ENCODE measurements at regions not wholly inside any gene's neighbourhood (a gene's known extent, or its start where the extent isn't known, plus 50 kb on each side); places are given as distances from the start of the nearest gene placed in this dataset.

- H3K9me3 ChIP-seq (ENCODE audit: control insufficient read depth, insufficient read depth, low read length): peaks cover 7% of the 10 kb centered on the region; the same call in 1 of the 2 replicates
- H3K27ac ChIP-seq (ENCODE audit: low read depth, low read length): no peak overlapping the region
- H3K27me3 ChIP-seq (ENCODE audit: control insufficient read depth, low read length): no peaks in the 10 kb centered on the region
- H3K4me3 ChIP-seq (ENCODE audit: low read length): no peak overlapping the region
- H3F3A ChIP-seq (ENCODE audit: control insufficient read depth, insufficient read depth): no peaks in the 10 kb centered on the region
- H3K4me1 ChIP-seq (ENCODE audit: control insufficient read depth, low read length): peaks cover 5% of the 10 kb centered on the region; the same call in 1 of the 2 replicates
- H3K9me2 ChIP-seq (replicated peaks; ENCODE audit: control insufficient read depth, low read length): no peaks in the 10 kb centered on the region
- no peaks in the 10 kb centered on the region for H3K79me2 ChIP-seq (ENCODE audit: control insufficient read depth, low read length)
- no peaks in the 10 kb centered on the region for H3K36me3 ChIP-seq (ENCODE audit: control insufficient read depth, low read length)
- TF ChIP-seq EZH2phosphoT487 (IDR thresholded peaks at IDR 0.05; ENCODE audit: borderline replicate concordance, low read length) (no peak), CTCF (IDR thresholded peaks at IDR 0.05; ENCODE audit: low read depth, low read length, poor library complexity, severe bottlenecking) (no peak)
- no peak overlapping the region for H3K4me2 ChIP-seq (ENCODE audit: low read length)
- no peaks in the 10 kb centered on the region for H4K20me1 ChIP-seq (ENCODE audit: control insufficient read depth, insufficient read depth, low read depth, low read length)
Observed at GRCh38 chr2:11912980-11913379, 166.5 kb downstream of the LPIN1 start.

DNA sequence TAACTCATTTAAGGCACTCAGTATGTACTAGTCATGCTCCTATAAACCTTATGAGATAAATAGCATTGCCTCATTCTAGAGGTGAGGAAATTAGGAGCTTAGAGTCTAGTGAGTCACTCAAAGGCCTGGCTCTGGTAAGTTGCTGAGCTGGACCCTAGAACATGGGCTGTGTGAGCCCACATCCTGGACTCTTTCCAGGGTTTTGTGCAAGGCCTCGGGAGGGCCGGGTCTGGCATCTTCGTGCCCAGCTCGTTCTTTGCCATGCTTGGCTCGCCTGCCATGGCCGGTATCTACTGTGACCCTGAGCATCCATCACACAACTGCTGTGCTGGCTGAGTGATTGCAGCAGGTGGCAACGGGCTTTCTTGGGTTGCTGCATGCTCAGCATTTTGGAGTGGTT is 168.0 kb downstream of the LPIN1 start:
- H3K79me2 ChIP-seq (ENCODE audit: control insufficient read depth, low read length): no peaks in the 10 kb centered on the region
- H3F3A ChIP-seq (ENCODE audit: control insufficient read depth, insufficient read depth): no peaks in the 10 kb centered on the region
- H3K9me3 ChIP-seq (ENCODE audit: control insufficient read depth, insufficient read depth, low read length): peaks cover 7% of the 10 kb centered on the region; the same call in 1 of the 2 replicates
- H3K4me3 ChIP-seq (ENCODE audit: low read length): no peak overlapping the region
- H3K4me1 ChIP-seq (ENCODE audit: control insufficient read depth, low read length): peaks cover 5% of the 10 kb centered on the region; the same call in 1 of the 2 replicates
- no peaks in the 10 kb centered on the region for H3K27me3 ChIP-seq (ENCODE audit: control insufficient read depth, low read length)
- TF ChIP-seq CTCF (IDR thresholded peaks at IDR 0.05; ENCODE audit: low read depth, low read length, poor library complexity, severe bottlenecking) (no peak), EZH2phosphoT487 (IDR thresholded peaks at IDR 0.05; ENCODE audit: borderline replicate concordance, low read length) (no peak)
- no peaks in the 10 kb centered on the region for H3K9me2 ChIP-seq (replicated peaks; ENCODE audit: control insufficient read depth, low read length)
- no peaks in the 10 kb centered on the region for H3K36me3 ChIP-seq (ENCODE audit: control insufficient read depth, low read length)
- no peaks in the 10 kb centered on the region for H4K20me1 ChIP-seq (ENCODE audit: control insufficient read depth, insufficient read depth, low read depth, low read length)
- H3K4me2 ChIP-seq (ENCODE audit: low read length): no peak overlapping the region
- no peak overlapping the region for H3K27ac ChIP-seq (ENCODE audit: low read depth, low read length)

- H3K9me3 ChIP-seq (ENCODE audit: control insufficient read depth, insufficient read depth, low read length): peaks cover 7% of the 10 kb centered on the region; the same call in 1 of the 2 replicates
- H3K4me3 ChIP-seq (ENCODE audit: low read length): no peak overlapping the region
- H3K4me1 ChIP-seq (ENCODE audit: control insufficient read depth, low read length): peaks cover 5% of the 10 kb centered on the region; the same call in 1 of the 2 replicates
- H4K20me1 ChIP-seq (ENCODE audit: control insufficient read depth, insufficient read depth, low read depth, low read length): no peaks in the 10 kb centered on the region
- no peaks in the 10 kb centered on the region for H3K9me2 ChIP-seq (replicated peaks; ENCODE audit: control insufficient read depth, low read length)
- no peaks in the 10 kb centered on the region for H3F3A ChIP-seq (ENCODE audit: control insufficient read depth, insufficient read depth)
- no peak overlapping the region for H3K4me2 ChIP-seq (ENCODE audit: low read length)
- H3K36me3 ChIP-seq (ENCODE audit: control insufficient read depth, low read length): no peaks in the 10 kb centered on the region
- TF ChIP-seq CTCF (IDR thresholded peaks at IDR 0.05; ENCODE audit: low read depth, low read length, poor library complexity, severe bottlenecking): no peak
- TF ChIP-seq EZH2phosphoT487 (IDR thresholded peaks at IDR 0.05; ENCODE audit: borderline replicate concordance, low read length): no peak
- H3K27me3 ChIP-seq (ENCODE audit: control insufficient read depth, low read length): no peaks in the 10 kb centered on the region
- H3K79me2 ChIP-seq (ENCODE audit: control insufficient read depth, low read length): no peaks in the 10 kb centered on the region
- no peak overlapping the region for H3K27ac ChIP-seq (ENCODE audit: low read depth, low read length)
Observed at GRCh38 chr2:11915650-11916049, 169.2 kb downstream of the LPIN1 start.
